ENCODE measurements at regions not wholly inside any gene's neighbourhood (a gene's known extent, or its start where the extent isn't known, plus 50 kb on each side); places are given as distances from the start of the nearest gene placed in this dataset.

GRCh38 chr3:18224426-18224825, 200.7 kb downstream of the SATB1 start:
- TF ChIP-seq SUZ12 (IDR thresholded peaks at IDR 0.05; ENCODE audit: extremely low read depth, insufficient read depth, insufficient read length) (no peak), ZNF274 (IDR thresholded peaks at IDR 0.05; ENCODE audit: low read depth, low read length) (no peak)
